SK-N-MC (cell line): ENCODE measurements at regions not wholly inside any gene's neighbourhood (a gene's known extent, or its start where the extent isn't known, plus 50 kb on each side); places are given as distances from the start of the nearest gene placed in this dataset.

Experiments used
- DNase-seq: peaks from one replicate; pipeline ENCODE4 v3.0.0-alpha.2; 2011; ENCODE audit warnings: low read depth, low spot score
- H3K27ac ChIP-seq: fragments of 200-600 bp; sonication (generic); 2 replicates; pipeline ENCODE4 v1.5.1; 2016; ENCODE audit warnings: mixed run types
- H3K36me3 ChIP-seq: fragments of 200-600 bp; sonication (generic); 2 replicates; pipeline ENCODE4 v1.6.1; 2017; ENCODE audit warnings: antibody characterized with exemption, low read length, mixed read lengths; ENCODE audit not compliant: insufficient read depth
- H3K4me3 ChIP-seq: fragments of 200-600 bp; sonication (generic); 2 replicates; pipeline ENCODE4 v1.5.1; 2016
- H3K9ac ChIP-seq: fragments of 200-600 bp; sonication (generic); 2 replicates; pipeline ENCODE4 v1.8.0; 2017; ENCODE audit warnings: mixed run types, mixed read lengths; ENCODE audit not compliant: insufficient read length
- H3K9me3 ChIP-seq: fragments of 200-600 bp; sonication (generic); 2 replicates; pipeline ENCODE4 v1.6.1; 2017; ENCODE audit warnings: low read depth, mild to moderate bottlenecking, antibody characterized with exemption, low read length, moderate library complexity, mixed read lengths
- EZH2 ChIP-seq: fragments of 200-600 bp; sonication (generic); IDR thresholded peaks from one replicate; pipeline ENCODE4 v1.6.1; 2017; ENCODE audit warnings: antibody characterized with exemption
- FOXP2 ChIP-seq: optimal IDR thresholded peaks from 2 replicates; pipeline ENCODE3; 2011; ENCODE audit warnings: mild to moderate bottlenecking, moderate library complexity; ENCODE audit not compliant: insufficient read depth; ENCODE audit errors: extremely low read length, control extremely low read depth
- POLR2AphosphoS5 ChIP-seq: IDR thresholded peaks from 2 replicates; pipeline ENCODE4 v1.6.1; 2012; ENCODE audit warnings: mild to moderate bottlenecking, low read depth, low read length, borderline replicate concordance

GRCh38 chr6:140586426-140587061 lies 1212.1 kb upstream of the CITED2 start:
- H3K27ac ChIP-seq, result no peak overlapping the region
- H3K9me3 ChIP-seq, result no peaks in the 10 kb centered on the region
- no peak overlapping the region for H3K9ac ChIP-seq
- H3K36me3 ChIP-seq, result no peaks in the 10 kb centered on the region
- no peak for DNase-seq
- no peak overlapping the region for H3K4me3 ChIP-seq
- TF ChIP-seq EZH2 (no peak), FOXP2 (no peak), POLR2AphosphoS5 (no peak)

- DNase-seq, result no peak
- Histone ChIP-seq H3K9ac (no peak overlapping the region), H3K36me3 (no peaks in the 10 kb centered on the region), H3K9me3 (0 out of 2 replicates have a peak, but pooled peaks cover 2% of the 10 kb centered on the region), H3K4me3 (no peak overlapping the region), H3K27ac (no peak overlapping the region)
- TF ChIP-seq POLR2AphosphoS5, result no peak
- TF ChIP-seq EZH2, result no peak
- TF ChIP-seq FOXP2, result no peak
These were observed 1207.2 kb upstream of the CITED2 start for GRCh38 chr6:140581601-140582000.

GRCh38 chr6:140579918-140580317 lies 1205.5 kb upstream of the CITED2 start:
- Histone ChIP-seq H3K27ac (no peak overlapping the region), H3K4me3 (no peak overlapping the region), H3K36me3 (no peaks in the 10 kb centered on the region), H3K9ac (no peak overlapping the region), H3K9me3 (0 out of 2 replicates have a peak, but pooled peaks cover 2% of the 10 kb centered on the region)
- DNase-seq, result no peak
- TF ChIP-seq EZH2 (no peak), FOXP2 (no peak), POLR2AphosphoS5 (no peak)

- Histone ChIP-seq H3K9me3 (0 out of 2 replicates have a peak, but pooled peaks cover 2% of the 10 kb centered on the region), H3K36me3 (no peaks in the 10 kb centered on the region), H3K9ac (no peak overlapping the region), H3K4me3 (no peak overlapping the region), H3K27ac (no peak overlapping the region)
- TF ChIP-seq FOXP2 (no peak), EZH2 (no peak), POLR2AphosphoS5 (no peak)
- DNase-seq, result no peak
These were observed 1201.6 kb upstream of the CITED2 start for GRCh38 chr6:140576004-140576555.

GRCh38 chr6:140572867-140573266 lies 1198.4 kb upstream of the CITED2 start:
- Histone ChIP-seq H3K9me3 (0 out of 2 replicates have a peak, but pooled peaks cover 2% of the 10 kb centered on the region), H3K36me3 (no peaks in the 10 kb centered on the region), H3K27ac (no peak overlapping the region), H3K9ac (no peak overlapping the region), H3K4me3 (no peak overlapping the region)
- no peak for DNase-seq
- no peak for TF ChIP-seq EZH2
- no peak for TF ChIP-seq FOXP2
- no peak for TF ChIP-seq POLR2AphosphoS5

GRCh38 chr6:140572129-140572528 lies 1197.7 kb upstream of the CITED2 start:
- Histone ChIP-seq H3K9me3 (no peaks in the 10 kb centered on the region), H3K4me3 (no peak overlapping the region), H3K36me3 (no peaks in the 10 kb centered on the region), H3K9ac (no peak overlapping the region), H3K27ac (no peak overlapping the region)
- DNase-seq, result peak; percentile 22
- TF ChIP-seq EZH2 (no peak), POLR2AphosphoS5 (no peak), FOXP2 (no peak)

GRCh38 chr6:140571145-140571544 lies 1196.7 kb upstream of the CITED2 start:
- Histone ChIP-seq H3K4me3 (no peak overlapping the region), H3K9ac (no peak overlapping the region), H3K9me3 (no peaks in the 10 kb centered on the region), H3K36me3 (no peaks in the 10 kb centered on the region), H3K27ac (no peak overlapping the region)
- TF ChIP-seq FOXP2 (no peak), EZH2 (no peak), POLR2AphosphoS5 (no peak)
- DNase-seq, result no peak

GRCh38 chr6:140567466-140567865 lies 1193.0 kb upstream of the CITED2 start:
- TF ChIP-seq EZH2, result no peak
- no peak for TF ChIP-seq FOXP2
- TF ChIP-seq POLR2AphosphoS5, result no peak
- H3K36me3 ChIP-seq, result no peaks in the 10 kb centered on the region
- DNase-seq, result no peak
- H3K9ac ChIP-seq, result no peak overlapping the region
- no peak overlapping the region for H3K4me3 ChIP-seq
- H3K9me3 ChIP-seq, result no peaks in the 10 kb centered on the region
- H3K27ac ChIP-seq, result no peak overlapping the region

- DNase-seq, result no peak
- no peak overlapping the region for H3K27ac ChIP-seq
These were observed 1192.4 kb upstream of the CITED2 start for GRCh38 chr6:140566781-140567277.

More at GRCh38 chr6:140566781-140567277, 1192.4 kb upstream of the CITED2 start:
- TF ChIP-seq EZH2 (no peak), FOXP2 (no peak), POLR2AphosphoS5 (no peak)
- Histone ChIP-seq H3K4me3 (no peak overlapping the region), H3K36me3 (no peaks in the 10 kb centered on the region), H3K9ac (no peak overlapping the region), H3K9me3 (no peaks in the 10 kb centered on the region)
